ENCODE measurements at regions not wholly inside any gene's neighbourhood (a gene's known extent, or its start where the extent isn't known, plus 50 kb on each side); places are given as distances from the start of the nearest gene placed in this dataset.

DNA sequence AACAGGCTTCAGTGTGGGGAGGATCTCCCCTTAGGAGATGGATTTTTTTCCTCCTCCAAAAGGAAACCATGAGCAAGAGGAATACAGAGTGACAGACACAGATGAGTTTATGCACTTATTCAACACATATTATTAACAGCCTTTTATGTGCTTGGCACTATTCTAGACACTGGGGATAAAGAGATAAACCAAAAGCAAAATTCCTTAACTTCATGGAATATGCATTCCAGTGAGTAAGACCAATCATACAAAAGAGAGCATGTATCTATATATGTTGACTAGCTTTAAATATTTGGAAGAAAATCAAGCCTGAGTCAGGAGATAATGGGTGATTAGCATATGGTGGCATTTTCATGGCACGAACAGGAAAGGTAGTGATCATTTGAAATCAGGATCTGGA, 284.4 kb upstream of the RASGRP1 start:
- TF ChIP-seq ZNF274 (IDR thresholded peaks at IDR 0.05; ENCODE audit: low read depth, low read length) (no peak), YY1 (IDR thresholded peaks at IDR 0.05; ENCODE audit: insufficient read depth, insufficient read length) (no peak), SUZ12 (IDR thresholded peaks at IDR 0.05; ENCODE audit: extremely low read depth, insufficient read depth, insufficient read length) (no peak)
